Stimulated activated CD8-positive, alpha-beta memory T cell treated with anti-CD3 and anti-CD28 coated beads, Interleukin-15, amount 100 ng/mL, for 4 hours (primary cell): ENCODE measurements at regions not wholly inside any gene's neighbourhood (a gene's known extent, or its start where the extent isn't known, plus 50 kb on each side); places are given as distances from the start of the nearest gene placed in this dataset.

Experiments
- DNase-seq, 2 donors: peaks; one replicate each; pipeline ENCODE4 v3.0.0-alpha.2; 2020; ENCODE audit warnings: low read depth in 2 of 2

GRCh38 chr1:91151702-91152101 is 129.9 kb upstream of the ZNF644 start:
- DNase-seq: no peak

DNA sequence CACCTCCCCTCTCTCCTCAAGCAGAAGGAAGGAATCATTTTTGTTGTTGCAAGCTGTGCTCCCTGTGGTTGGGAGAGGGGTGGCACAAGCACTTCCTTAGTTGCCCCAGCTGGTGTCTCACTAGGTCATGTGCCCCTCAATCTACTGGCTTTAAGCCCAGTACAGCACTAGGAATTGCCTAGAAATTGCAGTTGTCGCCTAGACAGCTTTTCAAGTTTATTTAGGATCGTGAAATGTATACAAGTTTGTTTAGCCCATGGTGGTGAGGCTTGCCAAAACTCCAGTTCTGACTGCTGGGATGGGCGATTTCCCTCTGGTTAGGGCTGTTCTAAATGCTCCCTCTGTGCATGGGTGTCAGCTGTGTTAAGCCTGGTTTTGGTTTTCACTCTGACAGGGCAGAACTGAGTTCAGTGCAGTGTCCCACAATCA is 126.8 kb upstream of the ZNF644 start:
- DNase-seq: no peak

DNA sequence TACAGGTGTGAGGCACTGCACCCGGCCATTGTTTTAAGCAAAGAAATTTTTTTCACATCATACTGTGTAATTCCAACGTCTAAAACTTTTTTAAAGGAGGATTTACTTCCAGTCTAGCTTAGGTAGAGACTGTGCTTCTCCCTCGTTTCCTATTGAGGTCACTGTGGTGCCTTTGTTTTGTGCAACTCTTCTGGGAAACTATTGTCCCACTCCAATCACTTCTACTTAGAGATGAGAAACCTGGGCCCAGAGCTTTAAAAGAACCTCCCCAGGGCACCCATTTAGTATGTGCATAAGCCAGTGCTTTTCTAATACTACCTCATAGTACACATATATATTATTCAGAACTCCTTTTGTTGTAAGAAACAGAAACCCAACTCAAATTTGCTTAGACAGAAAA is 120.0 kb upstream of the ZNF644 start:
- no peak for DNase-seq

DNA sequence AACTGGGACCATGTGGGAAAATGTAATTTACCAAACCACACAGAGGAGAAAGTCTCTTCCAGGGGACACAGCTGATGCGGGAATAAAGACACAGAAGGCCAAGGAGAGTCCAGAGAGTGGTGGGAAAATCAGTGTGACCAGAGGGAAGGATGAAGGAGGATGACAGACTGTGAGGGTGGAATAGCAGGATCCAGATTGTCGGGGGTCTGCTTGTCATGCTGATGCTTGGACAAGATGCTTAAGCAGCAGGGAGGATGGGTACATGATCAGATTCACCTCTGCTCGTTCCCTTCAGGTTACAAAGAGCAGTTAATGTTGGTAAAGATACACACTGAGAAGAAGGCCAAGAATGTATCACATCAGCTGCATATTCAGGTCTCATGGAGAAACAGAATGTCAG is 117.1 kb upstream of the ZNF644 start:
- DNase-seq: no peak

DNA sequence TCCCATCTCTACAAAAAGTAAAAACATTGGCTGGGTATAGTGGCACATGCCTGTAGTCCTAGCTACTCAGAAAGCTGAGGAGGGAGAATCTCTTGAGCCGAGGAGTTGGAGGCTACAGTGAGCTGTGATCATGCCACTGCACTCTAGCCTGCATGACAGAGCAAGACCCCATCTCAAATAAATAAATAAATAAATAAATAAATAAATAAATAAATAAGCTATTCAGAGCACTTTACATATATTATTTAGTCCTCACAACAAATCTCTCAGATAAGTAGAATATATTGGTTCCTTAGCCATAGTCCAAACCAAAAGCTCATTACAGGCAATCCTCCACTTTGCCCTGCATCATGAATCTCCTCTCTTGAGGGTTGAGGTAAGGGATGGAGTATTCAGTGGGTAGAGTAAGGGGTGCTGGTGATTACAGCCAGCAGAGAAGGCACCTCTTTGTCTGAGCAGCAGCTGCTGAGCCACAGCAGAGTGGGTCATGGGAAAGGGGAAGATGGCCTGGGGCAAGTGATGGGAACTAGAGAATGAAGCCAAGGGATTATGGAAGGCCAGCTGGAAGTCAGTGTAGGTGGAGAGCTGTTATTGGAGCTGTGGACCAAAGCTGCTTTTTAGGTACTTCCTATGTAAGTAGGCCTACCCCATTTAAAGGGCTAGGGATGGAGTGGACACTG is 115.5 kb upstream of the ZNF644 start:
- DNase-seq: no peak

- no peak for DNase-seq
These were observed 114.0 kb upstream of the ZNF644 start for GRCh38 chr1:91135799-91136198.

DNA sequence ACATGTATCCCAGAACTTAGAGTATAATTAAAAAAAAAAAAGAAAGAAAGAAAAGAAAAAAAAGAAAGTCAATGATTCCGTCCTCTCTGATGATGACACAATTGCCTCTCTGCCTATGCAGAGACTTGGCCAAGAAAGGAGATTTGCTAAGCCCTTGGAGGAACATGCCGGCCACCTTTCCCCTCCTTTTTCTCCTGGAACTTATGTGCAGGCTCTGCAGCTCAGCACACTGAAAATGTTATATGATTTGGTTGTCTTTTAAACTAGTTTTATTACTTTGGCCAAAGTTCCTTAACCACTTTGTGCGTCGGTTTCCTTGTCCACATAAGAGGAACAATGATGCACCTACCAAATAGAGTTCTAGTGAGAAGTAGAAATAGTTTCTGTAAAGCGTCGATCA is 111.4 kb upstream of the ZNF644 start:
- no peak for DNase-seq

GRCh38 chr1:91130256-91130985 is 108.6 kb upstream of the ZNF644 start:
- no peak for DNase-seq

DNA sequence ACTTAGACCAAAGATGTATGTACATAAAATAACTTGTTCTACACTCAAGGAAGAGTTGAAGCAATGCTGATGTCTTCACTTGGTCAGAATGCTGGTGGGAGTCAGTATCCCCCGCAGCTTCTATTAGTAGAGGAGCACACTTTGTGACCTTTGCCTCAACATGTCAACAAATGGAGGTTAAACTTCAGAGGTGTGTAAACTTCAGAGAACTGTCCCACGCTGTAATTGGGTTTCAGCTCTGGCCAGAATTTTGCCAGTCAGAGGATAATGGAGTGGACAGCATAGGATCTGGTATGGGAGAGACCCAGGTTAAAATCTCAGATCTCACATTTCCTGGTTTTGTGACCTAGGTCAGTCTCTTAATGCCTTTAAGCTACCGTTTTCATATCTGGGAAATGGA is 107.6 kb upstream of the ZNF644 start:
- no peak for DNase-seq

DNA sequence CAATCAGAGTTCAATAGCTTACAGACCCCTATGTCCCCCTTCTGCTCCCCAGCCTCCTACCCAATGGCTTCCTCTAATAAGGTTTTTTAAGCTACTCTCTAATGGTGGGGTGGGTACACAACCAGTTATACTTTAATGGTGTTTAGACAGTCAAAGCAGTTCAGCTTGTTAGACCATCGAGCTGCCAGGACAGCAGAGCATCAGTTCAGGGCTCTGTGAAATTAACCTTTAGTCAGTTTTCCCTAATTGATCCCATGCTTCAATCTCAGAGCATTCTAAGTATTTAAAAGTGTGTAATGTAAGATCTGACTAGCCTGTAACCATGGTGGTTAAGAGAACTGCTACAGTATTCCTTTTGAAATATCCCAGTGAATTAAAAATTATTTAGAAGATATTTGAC is 107.2 kb upstream of the ZNF644 start:
- no peak for DNase-seq

DNA sequence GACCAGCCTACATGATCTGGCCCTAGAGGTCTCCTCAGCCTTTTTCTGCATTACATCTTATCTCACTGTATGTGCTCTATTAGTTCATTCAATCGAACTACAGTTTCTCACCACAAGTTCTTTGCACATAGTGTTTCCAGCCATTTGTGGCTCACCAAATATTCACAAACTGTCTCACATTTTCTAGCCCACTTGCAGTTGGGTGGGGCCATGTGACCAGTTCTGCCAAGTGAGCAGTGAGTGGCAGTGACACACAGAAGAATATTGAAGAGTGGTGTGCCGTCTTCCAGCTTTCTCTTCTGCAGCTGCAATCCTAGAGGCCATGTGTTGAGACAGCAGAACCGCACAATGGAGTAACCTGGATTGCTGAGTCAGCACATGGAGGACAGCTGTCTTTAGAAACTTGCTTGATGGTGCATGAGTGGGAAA is 103.2 kb upstream of the ZNF644 start:
- DNase-seq: peak in 1 of 2 donors; percentile 7

DNA sequence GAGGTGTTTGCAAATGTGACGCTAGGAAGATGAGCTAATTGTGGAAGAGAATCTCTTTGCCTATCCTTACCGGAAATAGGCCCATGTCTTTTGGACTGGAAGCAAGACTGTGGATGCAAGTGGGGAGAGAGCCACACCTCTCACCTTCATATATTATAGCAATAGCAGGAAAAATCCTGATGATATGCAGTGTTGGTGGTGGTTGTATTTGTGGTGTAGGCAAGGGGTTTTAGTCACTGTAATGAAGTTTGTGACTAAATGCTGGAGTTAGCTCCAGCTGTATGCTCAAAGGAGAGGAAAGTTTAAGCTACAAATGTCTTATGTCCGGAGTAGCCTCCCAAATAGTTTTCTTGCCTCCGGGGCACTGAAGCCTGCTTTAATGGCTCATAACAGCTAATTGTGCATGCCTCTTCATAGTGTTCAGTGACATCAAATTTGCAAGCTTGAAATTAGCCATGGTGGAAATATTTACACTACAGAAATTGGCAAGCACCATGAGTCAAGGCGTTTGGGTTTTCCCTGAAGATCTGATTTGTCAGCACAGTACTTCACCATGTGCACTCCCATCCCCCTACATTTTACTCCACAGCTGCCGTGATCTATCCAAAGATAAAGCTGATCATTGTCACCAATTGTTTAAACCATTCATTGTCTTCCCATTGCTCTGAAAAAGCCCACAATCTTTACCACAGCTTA is 102.6 kb upstream of the ZNF644 start:
- no peak for DNase-seq

DNA sequence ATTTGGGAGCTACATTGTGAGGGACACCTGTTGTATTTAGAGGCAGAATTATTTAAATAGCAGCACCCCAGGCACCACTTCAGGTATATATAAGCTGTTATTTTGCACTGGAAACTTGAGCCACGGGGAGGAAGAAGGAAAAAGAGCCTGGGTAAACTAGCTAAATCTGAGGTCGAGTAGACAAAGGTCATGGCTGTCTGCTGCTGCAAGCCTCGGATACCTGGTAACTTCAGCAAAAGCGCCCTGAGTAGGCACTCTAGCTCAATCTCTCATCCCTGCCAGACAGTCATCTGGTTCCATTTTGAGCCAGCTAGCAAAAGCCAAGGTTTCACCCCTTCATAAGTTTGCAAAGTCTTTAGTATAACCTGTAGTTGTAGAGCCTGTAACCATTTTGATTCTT is 101.9 kb upstream of the ZNF644 start:
- DNase-seq: no peak

DNA sequence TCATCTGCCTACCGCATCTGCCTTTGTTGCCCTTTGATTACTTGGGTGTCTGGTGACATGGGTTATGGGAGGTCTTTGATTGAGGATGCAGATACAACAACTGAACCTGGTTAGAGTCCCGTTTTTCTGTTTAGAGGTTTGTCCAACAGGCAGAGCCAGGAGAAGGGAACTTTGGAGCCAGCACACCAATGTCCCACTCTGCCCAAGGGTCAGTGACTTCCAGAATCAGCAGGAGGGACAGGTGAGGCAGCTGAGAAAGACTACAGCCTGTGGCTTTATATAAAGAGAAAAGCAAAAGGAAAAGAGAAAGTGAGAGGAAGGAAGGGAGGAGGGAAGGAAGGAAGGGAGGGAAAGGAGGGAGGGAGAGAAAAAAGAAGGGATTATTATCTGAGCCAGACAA is 101.5 kb upstream of the ZNF644 start:
- DNase-seq: no peak

GRCh38 chr1:91122106-91122717 is 100.4 kb upstream of the ZNF644 start:
- DNase-seq: no peak

GRCh38 chr1:91121366-91121765 is 99.5 kb upstream of the ZNF644 start:
- DNase-seq: no peak

GRCh38 chr1:91120936-91121335 is 99.1 kb upstream of the ZNF644 start:
- no peak for DNase-seq

- no peak for DNase-seq
These were observed 98.6 kb upstream of the ZNF644 start for GRCh38 chr1:91120421-91120820.

- DNase-seq: no peak
These were observed 82.9 kb upstream of the ZNF644 start for GRCh38 chr1:91104712-91105111.

GRCh38 chr1:91101328-91101727 is 79.5 kb upstream of the ZNF644 start:
- no peak for DNase-seq

GRCh38 chr1:91099746-91100621 is 78.1 kb upstream of the ZNF644 start:
- no peak for DNase-seq
